ENCODE measurements at regions not wholly inside any gene's neighbourhood (a gene's known extent, or its start where the extent isn't known, plus 50 kb on each side); places are given as distances from the start of the nearest gene placed in this dataset.

GRCh38 chr10:113252650-113253618 is 299.9 kb upstream of the HABP2 start:
- no peak for DNase-seq (ENCODE audit: extremely low read depth in 1 of 11, low read depth in 9 of 11, low spot score in 4 of 11)

- no peak for DNase-seq (ENCODE audit: extremely low read depth in 1 of 11, low read depth in 9 of 11, low spot score in 4 of 11)
Measured at GRCh38 chr10:113259576-113260226, 293.2 kb upstream of the HABP2 start.

- DNase-seq (ENCODE audit: extremely low read depth in 1 of 11, low read depth in 9 of 11, low spot score in 4 of 11), result peak in 6 of 11 donors; percentile 25 to 58 (median 41)
Measured at GRCh38 chr10:113261161-113261560, 291.7 kb upstream of the HABP2 start.

GRCh38 chr10:113261611-113262091 is 291.2 kb upstream of the HABP2 start:
- peak in 5 of 11 donors; percentile 19 to 46 (median 38) for DNase-seq (ENCODE audit: extremely low read depth in 1 of 11, low read depth in 9 of 11, low spot score in 4 of 11)

GRCh38 chr10:113263056-113263455 is 289.8 kb upstream of the HABP2 start:
- DNase-seq (ENCODE audit: extremely low read depth in 1 of 11, low read depth in 9 of 11, low spot score in 4 of 11), result no peak

- no peak for DNase-seq (ENCODE audit: extremely low read depth in 1 of 11, low read depth in 9 of 11, low spot score in 4 of 11)
Measured at GRCh38 chr10:113264333-113265131, 288.3 kb upstream of the HABP2 start.

GRCh38 chr10:113266147-113266546 is 286.7 kb upstream of the HABP2 start:
- no peak for DNase-seq (ENCODE audit: extremely low read depth in 1 of 11, low read depth in 9 of 11, low spot score in 4 of 11)

- no peak for DNase-seq (ENCODE audit: extremely low read depth in 1 of 11, low read depth in 9 of 11, low spot score in 4 of 11)
Measured at GRCh38 chr10:113267619-113268562, 285.0 kb upstream of the HABP2 start.

GRCh38 chr10:113269333-113269732 is 283.5 kb upstream of the HABP2 start:
- no peak for DNase-seq (ENCODE audit: extremely low read depth in 1 of 11, low read depth in 9 of 11, low spot score in 4 of 11)

- DNase-seq (ENCODE audit: extremely low read depth in 1 of 11, low read depth in 9 of 11, low spot score in 4 of 11), result no peak
Measured at GRCh38 chr10:113272511-113272910, 280.3 kb upstream of the HABP2 start.

GRCh38 chr10:113273181-113274163 is 279.4 kb upstream of the HABP2 start:
- DNase-seq (ENCODE audit: extremely low read depth in 1 of 11, low read depth in 9 of 11, low spot score in 4 of 11), result peak in 8 of 11 donors; percentile 33 to 62 (median 41)

- DNase-seq (ENCODE audit: extremely low read depth in 1 of 11, low read depth in 9 of 11, low spot score in 4 of 11), result peak in 3 of 11 donors; percentile 16 to 29 (median 22)
Measured at GRCh38 chr10:113274176-113274829, 278.6 kb upstream of the HABP2 start.

GRCh38 chr10:113278221-113278620 is 274.6 kb upstream of the HABP2 start:
- no peak for DNase-seq (ENCODE audit: extremely low read depth in 1 of 11, low read depth in 9 of 11, low spot score in 4 of 11)

GRCh38 chr10:113278664-113279063 is 274.2 kb upstream of the HABP2 start:
- no peak for DNase-seq (ENCODE audit: extremely low read depth in 1 of 11, low read depth in 9 of 11, low spot score in 4 of 11)

GRCh38 chr10:113279262-113279661 is 273.6 kb upstream of the HABP2 start:
- no peak for DNase-seq (ENCODE audit: extremely low read depth in 1 of 11, low read depth in 9 of 11, low spot score in 4 of 11)

GRCh38 chr10:113282564-113282963 is 270.3 kb upstream of the HABP2 start:
- no peak for DNase-seq (ENCODE audit: extremely low read depth in 1 of 11, low read depth in 9 of 11, low spot score in 4 of 11)

GRCh38 chr10:113283189-113283588 is 269.7 kb upstream of the HABP2 start:
- no peak for DNase-seq (ENCODE audit: extremely low read depth in 1 of 11, low read depth in 9 of 11, low spot score in 4 of 11)
